Activated gamma-delta T cell (primary cell): ENCODE measurements at regions not wholly inside any gene's neighbourhood (a gene's known extent, or its start where the extent isn't known, plus 50 kb on each side); places are given as distances from the start of the nearest gene placed in this dataset.

ENCODE experiments used
- DNase-seq: peaks from one replicate; lab custom pipeline; 2025; lab: John Stamatoyannopoulos, UW

GRCh38 chr5:174374206-174374605 lies 328.7 kb downstream of the NSG2 start:
- DNase-seq = no peak

- no peak for DNase-seq
Observed at GRCh38 chr5:174376056-174376455, 330.6 kb downstream of the NSG2 start.

- DNase-seq = no peak
Observed at GRCh38 chr5:174376726-174377373, 331.3 kb downstream of the NSG2 start.

- no peak for DNase-seq
Observed at GRCh38 chr5:174378121-174378874, 332.8 kb downstream of the NSG2 start.

GRCh38 chr5:174380311-174380710 lies 334.8 kb downstream of the NSG2 start:
- no peak for DNase-seq

GRCh38 chr5:174381241-174381640 lies 335.7 kb downstream of the NSG2 start:
- DNase-seq = no peak

- no peak for DNase-seq
Observed at GRCh38 chr5:174383210-174384167, 338.0 kb downstream of the NSG2 start.

GRCh38 chr5:174384509-174384947 lies 339.0 kb downstream of the NSG2 start:
- DNase-seq = no peak

- DNase-seq = no peak
Observed at GRCh38 chr5:174386306-174386705, 338.1 kb upstream of the MSX2 start.

GRCh38 chr5:174386846-174387245 lies 337.5 kb upstream of the MSX2 start:
- DNase-seq = no peak

- no peak for DNase-seq
Observed at GRCh38 chr5:174387448-174387847, 336.9 kb upstream of the MSX2 start.

- DNase-seq = no peak
Observed at GRCh38 chr5:174392892-174393291, 331.5 kb upstream of the MSX2 start.

GRCh38 chr5:174396541-174396940 lies 327.8 kb upstream of the MSX2 start:
- no peak for DNase-seq

GRCh38 chr5:174397206-174397605 lies 327.2 kb upstream of the MSX2 start:
- DNase-seq = no peak

GRCh38 chr5:174398171-174398570 lies 326.2 kb upstream of the MSX2 start:
- DNase-seq = no peak

- DNase-seq = no peak
Observed at GRCh38 chr5:174399411-174399810, 325.0 kb upstream of the MSX2 start.

GRCh38 chr5:174400461-174400860 lies 323.9 kb upstream of the MSX2 start:
- no peak for DNase-seq

- no peak for DNase-seq
Observed at GRCh38 chr5:174401793-174402192, 322.6 kb upstream of the MSX2 start.

GRCh38 chr5:174402222-174402812 lies 322.1 kb upstream of the MSX2 start:
- no peak for DNase-seq

- DNase-seq = no peak
Observed at GRCh38 chr5:174404848-174405247, 319.5 kb upstream of the MSX2 start.

GRCh38 chr5:174409070-174409469 lies 315.3 kb upstream of the MSX2 start:
- no peak for DNase-seq

GRCh38 chr5:174409971-174410370 lies 314.4 kb upstream of the MSX2 start:
- no peak for DNase-seq
